GM21619 (cell line): ENCODE measurements at regions not wholly inside any gene's neighbourhood (a gene's known extent, or its start where the extent isn't known, plus 50 kb on each side); places are given as distances from the start of the nearest gene placed in this dataset.
"Not testable (repeated sequence)": the region's sequence is repeated elsewhere in the genome, so short reads cannot be mapped to it uniquely, and the experiment has no call there.

Source experiments
- ATAC-seq: cut with Tn5 transposase; IDR thresholded peaks from one replicate; pipeline ENCODE4 v1.9.1; 2021; ENCODE audit not compliant: unreplicated experiment

- no peak for ATAC-seq
Observed at GRCh38 chr1:242738702-242739645, 214.5 kb upstream of the PLD5 start.

GRCh38 chr1:242736611-242737010 lies 212.1 kb upstream of the PLD5 start:
- no peak for ATAC-seq

GRCh38 chr1:242735323-242735722 lies 210.8 kb upstream of the PLD5 start:
- ATAC-seq, result no peak

- ATAC-seq, result no peak
Observed at GRCh38 chr1:242731446-242731845, 206.9 kb upstream of the PLD5 start.

- ATAC-seq, result no peak
Observed at GRCh38 chr1:242728696-242729095, 204.2 kb upstream of the PLD5 start.

- no peak for ATAC-seq
Observed at GRCh38 chr1:242723044-242723716, 198.7 kb upstream of the PLD5 start.

- no peak for ATAC-seq
Observed at GRCh38 chr1:242718967-242719366, 194.5 kb upstream of the PLD5 start.

- no peak for ATAC-seq
Observed at GRCh38 chr1:242712248-242712647, 187.8 kb upstream of the PLD5 start.

- no peak for ATAC-seq
Observed at GRCh38 chr1:242710847-242711246, 186.3 kb upstream of the PLD5 start.

- no peak for ATAC-seq
Observed at GRCh38 chr1:242710286-242710685, 185.8 kb upstream of the PLD5 start.

- no peak for ATAC-seq
Observed at GRCh38 chr1:242703467-242703866, 179.0 kb upstream of the PLD5 start.

- ATAC-seq, result no peak
Observed at GRCh38 chr1:242692988-242693387, 168.5 kb upstream of the PLD5 start.

- ATAC-seq, result no peak
Observed at GRCh38 chr1:242691610-242691945, 167.1 kb upstream of the PLD5 start.

- no peak for ATAC-seq
Observed at GRCh38 chr1:242690849-242691609, 166.5 kb upstream of the PLD5 start.

GRCh38 chr1:242689378-242689777 lies 164.9 kb upstream of the PLD5 start:
- no peak for ATAC-seq

- ATAC-seq, result no peak
Observed at GRCh38 chr1:242674951-242675645, 150.6 kb upstream of the PLD5 start.

- no peak for ATAC-seq
Observed at GRCh38 chr1:242673652-242674051, 149.2 kb upstream of the PLD5 start.

GRCh38 chr1:242673165-242673564 lies 148.7 kb upstream of the PLD5 start:
- ATAC-seq, result not testable (repeated sequence)

GRCh38 chr1:242670019-242670418 lies 145.5 kb upstream of the PLD5 start:
- no peak for ATAC-seq

- ATAC-seq, result no peak
Observed at GRCh38 chr1:242662886-242663285, 138.4 kb upstream of the PLD5 start.

- ATAC-seq, result not testable (repeated sequence)
Observed at GRCh38 chr1:242653772-242654171, 129.3 kb upstream of the PLD5 start.
